HG03378 (cell line): ENCODE measurements at regions not wholly inside any gene's neighbourhood (a gene's known extent, or its start where the extent isn't known, plus 50 kb on each side); places are given as distances from the start of the nearest gene placed in this dataset.

Experiments
- ATAC-seq: cut with Tn5 transposase; IDR thresholded peaks from one replicate; pipeline ENCODE4 v1.9.1; 2021; ENCODE audit warnings: mild to moderate bottlenecking, moderate library complexity; ENCODE audit not compliant: unreplicated experiment

GRCh38 chr2:208545403-208546042 is 138.9 kb downstream of the PTH2R start:
- ATAC-seq, result no peak

DNA sequence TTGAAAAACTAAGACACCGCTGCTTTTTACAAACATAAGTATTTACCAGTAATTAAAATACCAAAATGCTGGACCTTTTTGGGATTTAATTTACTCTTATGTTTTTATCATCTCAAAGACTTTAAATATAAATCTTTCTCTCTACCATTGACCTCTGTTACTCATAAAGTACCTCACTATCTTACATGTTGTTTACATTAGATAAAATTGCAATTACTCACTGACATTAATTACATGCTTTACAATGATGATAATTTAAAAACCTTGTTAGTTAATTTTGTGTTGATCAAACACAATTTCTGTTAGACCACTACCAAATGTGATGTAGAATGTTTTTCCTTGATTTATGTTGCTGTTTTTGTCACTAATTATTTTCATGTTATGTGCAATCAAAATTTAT is 139.5 kb downstream of the PTH2R start:
- ATAC-seq, result no peak

GRCh38 chr2:208546860-208547650 is 140.5 kb downstream of the PTH2R start:
- ATAC-seq, result no peak

- ATAC-seq, result no peak
Measured at GRCh38 chr2:208548700-208549099, 142.1 kb downstream of the PTH2R start.

DNA sequence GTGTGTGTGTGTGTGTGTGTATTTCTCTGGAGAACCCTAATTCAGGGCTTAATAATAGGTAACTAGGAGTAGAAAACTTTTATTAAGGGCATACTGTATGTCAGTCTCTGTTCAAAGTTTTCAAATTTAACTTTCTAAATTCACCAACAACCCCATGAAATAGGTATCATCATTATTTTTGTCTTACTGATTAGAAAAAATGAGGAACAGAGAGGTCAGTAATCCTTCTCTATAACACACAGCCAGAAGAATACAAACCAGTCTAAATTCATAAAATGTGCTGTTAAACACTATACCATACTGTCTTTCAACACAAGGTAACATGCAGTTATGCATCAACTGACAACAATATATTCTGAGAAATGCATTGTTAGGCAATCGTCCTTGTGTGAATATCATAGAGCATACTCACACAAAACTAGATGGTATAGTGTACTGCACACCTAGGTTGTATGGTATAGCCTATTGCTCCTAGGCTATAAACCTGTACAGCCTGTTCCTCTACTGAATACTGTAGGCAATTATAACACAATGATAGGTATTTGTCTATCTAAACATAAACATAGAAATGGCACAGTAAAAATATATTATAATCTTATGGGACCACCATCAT is 143.1 kb downstream of the PTH2R start:
- no peak for ATAC-seq

GRCh38 chr2:208552943-208553342 is 146.4 kb downstream of the PTH2R start:
- ATAC-seq, result no peak

DNA sequence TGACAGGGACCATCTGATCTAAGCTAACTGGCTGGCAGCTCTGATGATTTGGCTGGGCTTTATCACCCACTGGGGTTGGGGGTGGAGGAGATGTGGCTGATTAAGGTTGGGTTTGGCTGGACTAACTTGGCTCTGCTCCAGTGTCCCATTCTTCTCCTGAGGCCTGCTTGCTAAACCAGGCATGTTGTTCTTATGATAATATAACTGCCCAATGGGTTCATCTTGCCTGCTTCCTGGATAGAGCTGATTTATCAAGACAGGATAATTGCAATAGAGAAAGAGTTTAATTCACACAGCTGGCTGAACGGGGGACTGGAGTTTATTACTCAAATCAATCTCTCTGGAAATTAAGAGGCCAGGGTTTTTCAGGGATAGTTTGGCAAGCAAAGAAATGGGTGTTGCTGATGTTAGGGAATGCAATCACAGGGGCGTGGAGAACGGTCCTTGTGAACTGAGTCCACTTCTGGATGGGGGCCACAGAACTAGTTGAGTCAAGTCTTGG is 150.4 kb downstream of the PTH2R start:
- ATAC-seq, result no peak

GRCh38 chr2:208565690-208566416 is 159.3 kb downstream of the PTH2R start:
- ATAC-seq, result no peak

- ATAC-seq, result no peak
Measured at GRCh38 chr2:208568203-208568602, 161.6 kb downstream of the PTH2R start.

GRCh38 chr2:208570066-208570465 is 163.5 kb downstream of the PTH2R start:
- no peak for ATAC-seq

- ATAC-seq, result no peak
Measured at GRCh38 chr2:208570851-208571763, 164.5 kb downstream of the PTH2R start.

DNA sequence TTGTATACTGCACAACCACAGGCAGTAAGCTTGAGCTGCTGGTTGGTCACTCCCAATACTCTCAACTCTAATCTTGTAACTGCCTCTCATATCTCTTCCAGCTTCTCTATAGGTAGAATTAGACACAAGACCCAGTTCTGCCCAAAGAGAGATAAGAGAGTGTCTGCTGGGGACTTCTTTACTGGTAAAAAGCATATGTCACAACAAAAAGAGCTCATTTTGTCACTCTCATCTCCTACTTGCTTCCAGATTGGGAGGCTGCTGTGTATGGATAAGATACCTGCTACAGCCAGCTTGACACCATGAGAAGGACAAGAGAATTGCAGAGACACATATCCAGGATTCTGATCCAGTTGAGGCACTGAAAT is 165.2 kb downstream of the PTH2R start:
- ATAC-seq, result no peak

- ATAC-seq, result no peak
Measured at GRCh38 chr2:208573569-208573968, 167.0 kb downstream of the PTH2R start.

DNA sequence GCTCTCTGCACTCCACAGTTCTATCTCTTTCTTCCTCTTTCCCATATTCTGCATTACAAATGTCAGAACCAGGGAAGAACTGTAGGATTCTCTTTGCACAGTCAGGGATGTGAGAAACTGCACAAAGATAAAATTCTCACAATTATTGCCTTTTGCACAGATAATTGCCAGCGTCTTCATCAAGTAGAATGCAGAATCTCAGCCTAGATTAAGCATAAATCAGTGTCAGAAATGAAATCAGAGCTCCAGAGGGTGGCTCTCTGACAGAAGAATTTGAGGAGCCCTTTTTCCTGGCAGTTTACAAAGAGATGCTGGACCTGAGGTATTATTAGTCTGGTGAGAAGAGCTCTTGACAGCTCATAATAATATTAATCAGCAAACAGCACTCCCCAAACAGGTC is 173.1 kb downstream of the PTH2R start:
- ATAC-seq, result no peak

- no peak for ATAC-seq
Measured at GRCh38 chr2:208584378-208584985, 177.9 kb downstream of the PTH2R start.

GRCh38 chr2:208586516-208586915 is 179.9 kb downstream of the PTH2R start:
- no peak for ATAC-seq

DNA sequence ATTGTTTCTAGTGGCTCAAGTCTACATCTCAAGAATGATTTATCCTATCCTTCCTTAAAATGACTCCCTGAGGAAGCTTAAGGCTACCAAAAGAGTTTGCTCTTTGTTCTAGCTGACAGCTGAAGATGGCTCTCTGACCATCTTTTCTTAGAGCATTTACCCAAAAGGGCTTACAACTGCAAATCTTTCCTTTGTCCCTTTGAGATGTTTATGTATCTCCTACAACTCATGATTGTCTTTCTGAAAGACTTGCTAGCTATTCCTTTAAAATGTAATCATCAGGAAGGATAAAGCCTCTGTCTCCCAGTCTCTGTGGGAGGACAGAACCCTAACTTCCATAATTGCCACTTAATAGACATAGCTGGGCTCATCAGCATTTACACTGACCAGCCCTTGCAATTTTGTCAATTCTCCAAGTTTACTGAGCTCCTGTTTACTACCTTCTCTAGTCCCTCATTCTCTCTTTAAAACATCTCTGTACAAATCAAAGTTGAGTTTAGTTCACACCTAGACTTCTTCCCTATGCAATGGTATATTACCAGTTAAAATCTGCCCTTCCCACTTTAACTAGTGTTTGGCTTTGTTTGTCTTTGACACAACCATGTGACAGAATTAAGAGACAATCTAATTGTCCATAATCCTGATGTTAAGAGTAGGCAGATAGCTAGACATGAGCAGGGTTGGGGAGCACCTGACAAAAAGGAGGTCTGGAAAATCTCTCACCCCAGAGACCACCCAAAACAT is 188.2 kb downstream of the PTH2R start:
- no peak for ATAC-seq

- ATAC-seq, result no peak
Measured at GRCh38 chr2:208595386-208596275, 189.0 kb downstream of the PTH2R start.
